Neural progenitor cell (in vitro differentiated cells): ENCODE measurements at regions not wholly inside any gene's neighbourhood (a gene's known extent, or its start where the extent isn't known, plus 50 kb on each side); places are given as distances from the start of the nearest gene placed in this dataset.

ENCODE experiments used
- DNase-seq: peaks from one replicate; pipeline ENCODE4 v3.0.0-alpha.2; 2016; ENCODE audit warnings: low spot score
- H2AFZ ChIP-seq: fragments of 200-600 bp; sonication (generic); replicated peaks from 2 replicates; pipeline ENCODE4 v1.6.1; 2016; ENCODE audit warnings: antibody characterized with exemption
- H3F3A ChIP-seq: fragments of 200-600 bp; sonication (generic); 2 replicates; pipeline ENCODE4 v1.6.1; 2016; ENCODE audit warnings: antibody characterized with exemption, low read depth
- H3K27ac ChIP-seq: fragments of 200-600 bp; sonication (generic); 2 replicates; pipeline ENCODE4 v1.5.1; 2016; ENCODE audit warnings: mild to moderate bottlenecking
- H3K27me3 ChIP-seq: fragments of 200-600 bp; sonication (generic); 2 replicates; pipeline ENCODE4 v1.6.1; 2016; ENCODE audit warnings: mild to moderate bottlenecking, moderate library complexity
- H3K36me3 ChIP-seq: fragments of 200-600 bp; sonication (generic); 2 replicates; pipeline ENCODE4 v1.5.1; 2016
- H3K4me1 ChIP-seq: fragments of 200-600 bp; sonication (generic); 2 replicates; pipeline ENCODE4 v1.6.1; 2016; ENCODE audit warnings: mixed run types
- H3K4me2 ChIP-seq: fragments of 200-600 bp; sonication (generic); 2 replicates; pipeline ENCODE4 v1.6.1; 2016
- H3K4me3 ChIP-seq: fragments of 200-600 bp; sonication (generic); 2 replicates; pipeline ENCODE4 v1.5.1; 2016
- H3K79me2 ChIP-seq: fragments of 200-600 bp; sonication (generic); 2 replicates; pipeline ENCODE4 v1.6.1; 2016; ENCODE audit warnings: low read depth
- H3K9ac ChIP-seq: fragments of 200-600 bp; sonication (generic); 2 replicates; pipeline ENCODE4 v1.6.1; 2016
- H3K9me3 ChIP-seq: fragments of 200-600 bp; sonication (generic); 2 replicates; pipeline ENCODE4 v1.5.1; 2016; ENCODE audit warnings: low read depth
- H4K20me1 ChIP-seq: fragments of 200-600 bp; sonication (generic); 2 replicates; pipeline ENCODE4 v1.6.1; 2016; ENCODE audit warnings: low read depth
- H3K27ac Mint-ChIP-seq: 3 replicates; pipeline ENCODE4 v1.8.0; 2021; ENCODE audit warnings: mixed read lengths
- H3K27me3 Mint-ChIP-seq: 2 replicates; pipeline ENCODE4 v1.8.0; 2022; ENCODE audit warnings: low read depth, mild to moderate bottlenecking, inconsistent platforms, moderate library complexity, mixed read lengths; ENCODE audit not compliant: insufficient read depth
- H3K36me3 Mint-ChIP-seq: 3 replicates; pipeline ENCODE4 v1.8.0; 2021; ENCODE audit warnings: mixed read lengths
- H3K4me1 Mint-ChIP-seq: 3 replicates; pipeline ENCODE4 v1.8.0; 2021; ENCODE audit warnings: mixed read lengths
- H3K4me3 Mint-ChIP-seq: 3 replicates; pipeline ENCODE4 v1.8.0; 2021; ENCODE audit warnings: mild to moderate bottlenecking, moderate library complexity, mixed read lengths
- H3K9me3 Mint-ChIP-seq: 3 replicates; pipeline ENCODE4 v1.8.0; 2020; ENCODE audit warnings: mixed read lengths
- CTCF ChIP-seq: fragments of 200-600 bp; sonication (generic); IDR thresholded peaks from 2 replicates; pipeline ENCODE4 v1.5.1; 2017; ENCODE audit warnings: antibody characterized with exemption, mild to moderate bottlenecking
- EZH2 ChIP-seq: fragments of 200-600 bp; sonication (generic); IDR thresholded peaks from 2 replicates; pipeline ENCODE4 v1.6.1; 2017; ENCODE audit warnings: antibody characterized with exemption, mild to moderate bottlenecking, moderate library complexity
- EZH2phosphoT487 ChIP-seq: fragments of 200-600 bp; sonication (generic); IDR thresholded peaks from 2 replicates; pipeline ENCODE4 v1.6.1; 2017; ENCODE audit warnings: antibody characterized with exemption

GRCh38 chr7:142607351-142607750 is 141.9 kb upstream of the PRSS1 start:
- Mint-ChIP-seq H3K27ac (no peak overlapping the region), H3K9me3 (no peaks in the 10 kb centered on the region), H3K36me3 (no peaks in the 10 kb centered on the region), H3K4me1 (peaks cover 3% of the 10 kb centered on the region), H3K4me3 (no peak overlapping the region), H3K27me3 (peaks cover 3% of the 10 kb centered on the region)
- Histone ChIP-seq H3K36me3 (no peaks in the 10 kb centered on the region), H3K4me1 (no peaks in the 10 kb centered on the region), H3K9me3 (no peaks in the 10 kb centered on the region), H3K27ac (no peak overlapping the region), H3K9ac (no peak overlapping the region), H3F3A (no peaks in the 10 kb centered on the region), H3K4me3 (no peak overlapping the region), H3K27me3 (peaks cover 10% of the 10 kb centered on the region), H2AFZ (no peak overlapping the region), H3K4me2 (no peak overlapping the region), H4K20me1 (no peaks in the 10 kb centered on the region), H3K79me2 (no peaks in the 10 kb centered on the region)
- no peak for DNase-seq
- TF ChIP-seq CTCF (no peak), EZH2phosphoT487 (no peak), EZH2 (no peak)

GRCh38 chr7:142606081-142606480 is 143.2 kb upstream of the PRSS1 start:
- TF ChIP-seq EZH2phosphoT487, result no peak
- no peak for TF ChIP-seq EZH2
- TF ChIP-seq CTCF, result no peak
- Histone ChIP-seq H3K36me3 (no peaks in the 10 kb centered on the region), H3K27me3 (peaks cover 10% of the 10 kb centered on the region), H3K4me3 (no peak overlapping the region), H4K20me1 (no peaks in the 10 kb centered on the region), H3K9ac (no peak overlapping the region), H3F3A (no peaks in the 10 kb centered on the region), H3K4me1 (no peaks in the 10 kb centered on the region), H3K27ac (no peak overlapping the region), H2AFZ (no peak overlapping the region), H3K79me2 (no peaks in the 10 kb centered on the region), H3K4me2 (no peak overlapping the region), H3K9me3 (no peaks in the 10 kb centered on the region)
- Mint-ChIP-seq H3K9me3 (no peaks in the 10 kb centered on the region), H3K36me3 (no peaks in the 10 kb centered on the region), H3K27ac (no peak overlapping the region), H3K4me3 (no peak overlapping the region), H3K27me3 (peaks cover 2% of the 10 kb centered on the region), H3K4me1 (no peaks in the 10 kb centered on the region)
- no peak for DNase-seq

GRCh38 chr7:142604671-142605070 is 144.6 kb upstream of the PRSS1 start:
- no peaks in the 10 kb centered on the region for H3K4me1 Mint-ChIP-seq
- H3K27me3 Mint-ChIP-seq, result peaks cover 2% of the 10 kb centered on the region
- H3F3A ChIP-seq, result no peaks in the 10 kb centered on the region
- H3K27me3 ChIP-seq, result peaks cover 10% of the 10 kb centered on the region
- no peak overlapping the region for H3K4me3 Mint-ChIP-seq
- TF ChIP-seq EZH2 (no peak), CTCF (no peak), EZH2phosphoT487 (no peak)
- no peaks in the 10 kb centered on the region for H4K20me1 ChIP-seq
- no peaks in the 10 kb centered on the region for H3K36me3 Mint-ChIP-seq
- DNase-seq, result no peak
- H3K27ac ChIP-seq, result no peak overlapping the region
- H3K4me1 ChIP-seq, result no peaks in the 10 kb centered on the region
- no peak overlapping the region for H3K27ac Mint-ChIP-seq
- H3K4me2 ChIP-seq, result no peak overlapping the region
- H3K9me3 ChIP-seq, result no peaks in the 10 kb centered on the region
- no peak overlapping the region for H3K4me3 ChIP-seq
- H2AFZ ChIP-seq, result no peak overlapping the region
- no peaks in the 10 kb centered on the region for H3K9me3 Mint-ChIP-seq
- H3K36me3 ChIP-seq, result no peaks in the 10 kb centered on the region
- H3K9ac ChIP-seq, result no peak overlapping the region
- no peaks in the 10 kb centered on the region for H3K79me2 ChIP-seq
